GM12878 (cell line): ENCODE measurements at regions not wholly inside any gene's neighbourhood (a gene's known extent, or its start where the extent isn't known, plus 50 kb on each side); places are given as distances from the start of the nearest gene placed in this dataset.

Source experiments
- ATAC-seq: fragments of 200-7000 bp; cut with Tn5 transposase; 3 replicates; pipeline ENCODE4 v1.9.1; 2020; ENCODE audit warnings: mild to moderate bottlenecking, moderate library complexity
- BruUV-seq: library from RNA; stranded (reverse); fragments of 400-500 nt; replicated peaks from 2 replicates; lab custom pipeline; 2021; lab: Mats Ljungman, UMichigan
- CTCF ChIA-PET: fragments of 300-600 bp; sonication (Branson Sonifier 250); formaldehyde crosslinking; extraction: SDS; loops from one replicate; lab custom pipeline; 2021; ENCODE audit warnings: inconsistent platforms; lab: Yijun Ruan, JAX
- POLR2A ChIA-PET: fragments of 350-600 bp; formaldehyde crosslinking; extraction: SDS; loops from one replicate; lab custom pipeline; 2021; ENCODE audit warnings: inconsistent platforms; lab: Charles Lee
- RAD21 ChIA-PET: fragments of 300-600 bp; sonication (Branson Sonifier 250); formaldehyde crosslinking; loops from one replicate; lab custom pipeline; 2023; ENCODE audit warnings: antibody characterized with exemption; ENCODE audit not compliant: unreplicated experiment; lab: Charles Lee
- SMC1A ChIA-PET: fragments of 300-600 bp; sonication (Branson Sonifier 250); formaldehyde crosslinking; loops from one replicate; lab custom pipeline; 2023; ENCODE audit not compliant: unreplicated experiment, uncharacterized antibody; lab: Charles Lee
- DNase-seq: peaks from one replicate; pipeline ENCODE4 v3.0.0-alpha.2; 2011; ENCODE audit warnings: low read depth, low spot score
- FAIRE-seq: peaks from 3 replicates; lab custom pipeline; 2011; peaks lifted over from hg19 to GRCh38; lab: Jason Lieb, UNC
- H2AFZ ChIP-seq: 2 replicates; pipeline ENCODE4 v1.6.0; 2011; ENCODE audit warnings: low read depth, low read length, control low read depth; ENCODE audit not compliant: control insufficient read depth
- H3K27ac ChIP-seq: 2 replicates; pipeline ENCODE4 v1.5.1; 2011; ENCODE audit warnings: control low read depth; ENCODE audit not compliant: control insufficient read depth, insufficient read depth
- H3K27me3 ChIP-seq, 2 experiments: replicated peaks in 1 of 2; 2 replicates each; pipeline versions ENCODE4 v1.6.0 to v1.6.1; 2011; ENCODE audit warnings: low read length in 1 of 2; ENCODE audit not compliant: control insufficient read depth in 2 of 2, insufficient read depth in 2 of 2
- H3K36me3 ChIP-seq, 2 experiments: 2 replicates each; pipeline ENCODE4 v1.5.1; 2011; ENCODE audit warnings: low read length in 1 of 2; ENCODE audit not compliant: control insufficient read depth in 2 of 2, insufficient read depth in 2 of 2
- H3K4me1 ChIP-seq: 2 replicates; pipeline ENCODE4 v1.6.1; 2011; ENCODE audit warnings: mild to moderate bottlenecking, low read length, moderate library complexity, mixed read lengths; ENCODE audit not compliant: control insufficient read depth, insufficient read depth
- H3K4me2 ChIP-seq: 2 replicates; pipeline ENCODE4 v1.6.0; 2011; ENCODE audit warnings: control low read depth; ENCODE audit not compliant: control insufficient read depth, insufficient read depth
- H3K4me3 ChIP-seq: fragments of 200-600 bp; sonication (generic); 2 replicates; pipeline ENCODE4 v1.5.1; 2016
- H3K79me2 ChIP-seq: 2 replicates; pipeline ENCODE4 v1.6.0; 2011; ENCODE audit warnings: low read length; ENCODE audit not compliant: control insufficient read depth, insufficient read depth
- H3K9ac ChIP-seq: 2 replicates; pipeline ENCODE4 v1.8.0; 2011; ENCODE audit warnings: low read length, control low read depth, mixed read lengths; ENCODE audit not compliant: control insufficient read depth, insufficient read depth
- H3K9me3 ChIP-seq: replicated peaks from 3 replicates; pipeline ENCODE4 v1.5.1; 2011; ENCODE audit warnings: mild to moderate bottlenecking, low read length; ENCODE audit not compliant: control insufficient read depth, insufficient read depth
- H4K20me1 ChIP-seq: 2 replicates; pipeline ENCODE4 v1.6.0; 2011; ENCODE audit not compliant: control insufficient read depth, insufficient read depth
- EP300 ChIP-seq, 2 experiments: fragments of 150-350 bp in 1 of 2; IDR thresholded peaks; 2 replicates each; pipeline ENCODE4 v1.6.1; 2011 to 2012; ENCODE audit warnings: low read depth in 2 of 2, low read length in 2 of 2, borderline replicate concordance in 1 of 2, improper control_type of control experiment in 1 of 2, inconsistent platforms in 1 of 2; ENCODE audit not compliant: control insufficient read depth in 1 of 2
- NR2C1 ChIP-seq: fragments of 450-650 bp; IDR thresholded peaks from 2 replicates; pipeline ENCODE4 v1.6.1; 2017; ENCODE audit warnings: antibody characterized with exemption, mild to moderate bottlenecking, moderate library complexity
- PML ChIP-seq: IDR thresholded peaks from 2 replicates; pipeline ENCODE4 v1.6.1; 2012; ENCODE audit warnings: low read length, inconsistent platforms
- SMARCA5 ChIP-seq: fragments of 450-650 bp; IDR thresholded peaks from 2 replicates; pipeline ENCODE4 v1.6.1; 2017; ENCODE audit warnings: mild to moderate bottlenecking
- SREBF2 ChIP-seq: IDR thresholded peaks from 2 replicates; pipeline ENCODE4 v1.6.1; 2012; ENCODE audit warnings: mild to moderate bottlenecking, low read length
- WGBS: methylation state at CpG from one replicate; pipeline ENCODE4 v1.1.6; 2016; ENCODE audit warnings: low lambda C conversion rate; ENCODE audit not compliant: insufficient replicate concordance, insufficient coverage; ENCODE audit errors: missing lambda C conversion rate; 5-methylcytosine and 5-hydroxymethylcytosine counted together
- in situ Hi-C: fragments of 300-500 bp; cut with MboI; formaldehyde crosslinking; loops from 9 replicates; pipeline ENCODE4 v1.14.3; 2018; ENCODE audit warnings: mixed read lengths
- intact Hi-C: fragments of 100-400 bp; cut with micrococcal nuclease; formaldehyde crosslinking; loops from one replicate; pipeline ENCODE4 v1.14.2; 2022; ENCODE audit not compliant: unreplicated experiment
- TF ChIP-seq, protein P1 (sequence below): fragments of 450-650 bp; IDR thresholded peaks from 2 replicates; pipeline ENCODE4 v1.6.1; 2017; ENCODE audit warnings: mild to moderate bottlenecking
- TF ChIP-seq, protein P2 (sequence below): IDR thresholded peaks from 2 replicates; pipeline ENCODE4 v1.6.1; 2012; ENCODE audit warnings: low read depth, low read length, improper control_type of control experiment
- TF ChIP-seq, protein P3 (sequence below): IDR thresholded peaks from 2 replicates; pipeline ENCODE4 v1.6.1; 2011; ENCODE audit warnings: low read depth, low read length, improper control_type of control experiment, borderline replicate concordance
- TF ChIP-seq, protein P4 (sequence below): fragments of 450-650 bp; formaldehyde crosslinking; IDR thresholded peaks from 2 replicates; pipeline ENCODE4 v1.5.0; 2022; ENCODE audit warnings: mild to moderate bottlenecking, missing genetic modification characterization
- TF ChIP-seq, protein P5 (sequence below): IDR thresholded peaks from 2 replicates; pipeline ENCODE4 v1.6.1; 2012; ENCODE audit warnings: improper control_type of control experiment, low read depth, low read length; ENCODE audit not compliant: insufficient replicate concordance

DNA sequence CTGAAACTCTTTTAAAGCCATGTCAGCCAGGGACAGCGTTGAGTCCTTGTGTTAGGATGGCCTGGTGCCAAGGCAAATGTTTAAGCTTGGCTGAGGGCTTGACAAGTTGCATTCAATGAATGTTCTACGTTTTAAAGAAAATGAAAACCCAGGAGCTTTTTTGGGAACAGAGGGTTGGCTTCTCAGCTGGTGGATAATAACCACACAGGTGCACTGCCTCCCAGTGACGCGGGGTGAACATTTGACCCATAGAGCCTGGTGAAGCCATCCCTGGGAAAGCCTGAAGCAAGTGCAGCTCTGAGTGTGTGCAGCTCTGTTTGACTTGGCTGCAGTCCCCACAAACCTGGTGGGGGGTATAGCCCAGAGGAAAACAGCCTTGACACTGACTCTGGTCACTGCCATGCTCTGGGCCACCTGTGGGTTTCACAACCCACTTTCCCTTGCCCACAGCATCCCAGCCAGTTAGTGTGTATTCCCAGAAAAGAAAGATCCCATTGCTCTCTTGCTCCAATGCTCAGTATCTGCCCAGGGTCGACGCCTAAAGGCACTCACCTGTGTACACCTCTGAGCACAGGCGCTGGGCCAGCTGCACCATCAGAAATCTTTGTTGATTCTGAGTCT lies 874.9 kb downstream of the RNF144A start:
- SMC1A ChIA-PET, result interaction anchor here (1.1 to 1.2 kb wide), 3 partner anchors 10 to 19 kb away, joined by 3 to 4 read pairs (median 3); no protein-coding TSS in a partner anchor
- FAIRE-seq, result no peak
- RAD21 ChIA-PET, result no interaction called here
- no peak for TF ChIP-seq NR2C1
- TF ChIP-seq PML, result no peak
- no peak for TF ChIP-seq EP300 (IDR thresholded peaks at IDR 0.05; ENCODE audit: borderline replicate concordance in 1 of 2, control insufficient read depth in 1 of 2, low read depth in 2 of 2, low read length in 2 of 2)
- TF ChIP-seq, protein P1, sequence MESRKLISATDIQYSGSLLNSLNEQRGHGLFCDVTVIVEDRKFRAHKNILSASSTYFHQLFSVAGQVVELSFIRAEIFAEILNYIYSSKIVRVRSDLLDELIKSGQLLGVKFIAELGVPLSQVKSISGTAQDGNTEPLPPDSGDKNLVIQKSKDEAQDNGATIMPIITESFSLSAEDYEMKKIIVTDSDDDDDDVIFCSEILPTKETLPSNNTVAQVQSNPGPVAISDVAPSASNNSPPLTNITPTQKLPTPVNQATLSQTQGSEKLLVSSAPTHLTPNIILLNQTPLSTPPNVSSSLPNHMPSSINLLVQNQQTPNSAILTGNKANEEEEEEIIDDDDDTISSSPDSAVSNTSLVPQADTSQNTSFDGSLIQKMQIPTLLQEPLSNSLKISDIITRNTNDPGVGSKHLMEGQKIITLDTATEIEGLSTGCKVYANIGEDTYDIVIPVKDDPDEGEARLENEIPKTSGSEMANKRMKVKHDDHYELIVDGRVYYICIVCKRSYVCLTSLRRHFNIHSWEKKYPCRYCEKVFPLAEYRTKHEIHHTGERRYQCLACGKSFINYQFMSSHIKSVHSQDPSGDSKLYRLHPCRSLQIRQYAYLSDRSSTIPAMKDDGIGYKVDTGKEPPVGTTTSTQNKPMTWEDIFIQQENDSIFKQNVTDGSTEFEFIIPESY, result no peak
- TF ChIP-seq, protein P2, sequence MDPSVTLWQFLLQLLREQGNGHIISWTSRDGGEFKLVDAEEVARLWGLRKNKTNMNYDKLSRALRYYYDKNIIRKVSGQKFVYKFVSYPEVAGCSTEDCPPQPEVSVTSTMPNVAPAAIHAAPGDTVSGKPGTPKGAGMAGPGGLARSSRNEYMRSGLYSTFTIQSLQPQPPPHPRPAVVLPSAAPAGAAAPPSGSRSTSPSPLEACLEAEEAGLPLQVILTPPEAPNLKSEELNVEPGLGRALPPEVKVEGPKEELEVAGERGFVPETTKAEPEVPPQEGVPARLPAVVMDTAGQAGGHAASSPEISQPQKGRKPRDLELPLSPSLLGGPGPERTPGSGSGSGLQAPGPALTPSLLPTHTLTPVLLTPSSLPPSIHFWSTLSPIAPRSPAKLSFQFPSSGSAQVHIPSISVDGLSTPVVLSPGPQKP, result no peak
- TF ChIP-seq, protein P3, sequence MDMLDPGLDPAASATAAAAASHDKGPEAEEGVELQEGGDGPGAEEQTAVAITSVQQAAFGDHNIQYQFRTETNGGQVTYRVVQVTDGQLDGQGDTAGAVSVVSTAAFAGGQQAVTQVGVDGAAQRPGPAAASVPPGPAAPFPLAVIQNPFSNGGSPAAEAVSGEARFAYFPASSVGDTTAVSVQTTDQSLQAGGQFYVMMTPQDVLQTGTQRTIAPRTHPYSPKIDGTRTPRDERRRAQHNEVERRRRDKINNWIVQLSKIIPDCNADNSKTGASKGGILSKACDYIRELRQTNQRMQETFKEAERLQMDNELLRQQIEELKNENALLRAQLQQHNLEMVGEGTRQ, result no peak
- TF ChIP-seq, protein P4, sequence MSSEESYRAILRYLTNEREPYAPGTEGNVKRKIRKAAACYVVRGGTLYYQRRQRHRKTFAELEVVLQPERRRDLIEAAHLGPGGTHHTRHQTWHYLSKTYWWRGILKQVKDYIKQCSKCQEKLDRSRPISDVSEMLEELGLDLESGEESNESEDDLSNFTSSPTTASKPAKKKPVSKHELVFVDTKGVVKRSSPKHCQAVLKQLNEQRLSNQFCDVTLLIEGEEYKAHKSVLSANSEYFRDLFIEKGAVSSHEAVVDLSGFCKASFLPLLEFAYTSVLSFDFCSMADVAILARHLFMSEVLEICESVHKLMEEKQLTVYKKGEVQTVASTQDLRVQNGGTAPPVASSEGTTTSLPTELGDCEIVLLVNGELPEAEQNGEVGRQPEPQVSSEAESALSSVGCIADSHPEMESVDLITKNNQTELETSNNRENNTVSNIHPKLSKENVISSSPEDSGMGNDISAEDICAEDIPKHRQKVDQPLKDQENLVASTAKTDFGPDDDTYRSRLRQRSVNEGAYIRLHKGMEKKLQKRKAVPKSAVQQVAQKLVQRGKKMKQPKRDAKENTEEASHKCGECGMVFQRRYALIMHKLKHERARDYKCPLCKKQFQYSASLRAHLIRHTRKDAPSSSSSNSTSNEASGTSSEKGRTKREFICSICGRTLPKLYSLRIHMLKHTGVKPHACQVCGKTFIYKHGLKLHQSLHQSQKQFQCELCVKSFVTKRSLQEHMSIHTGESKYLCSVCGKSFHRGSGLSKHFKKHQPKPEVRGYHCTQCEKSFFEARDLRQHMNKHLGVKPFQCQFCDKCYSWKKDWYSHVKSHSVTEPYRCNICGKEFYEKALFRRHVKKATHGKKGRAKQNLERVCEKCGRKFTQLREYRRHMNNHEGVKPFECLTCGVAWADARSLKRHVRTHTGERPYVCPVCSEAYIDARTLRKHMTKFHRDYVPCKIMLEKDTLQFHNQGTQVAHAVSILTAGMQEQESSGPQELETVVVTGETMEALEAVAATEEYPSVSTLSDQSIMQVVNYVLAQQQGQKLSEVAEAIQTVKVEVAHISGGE (CRISPR knock-in tag), result no peak
- TF ChIP-seq SMARCA5, result no peak
- TF ChIP-seq, protein P5, sequence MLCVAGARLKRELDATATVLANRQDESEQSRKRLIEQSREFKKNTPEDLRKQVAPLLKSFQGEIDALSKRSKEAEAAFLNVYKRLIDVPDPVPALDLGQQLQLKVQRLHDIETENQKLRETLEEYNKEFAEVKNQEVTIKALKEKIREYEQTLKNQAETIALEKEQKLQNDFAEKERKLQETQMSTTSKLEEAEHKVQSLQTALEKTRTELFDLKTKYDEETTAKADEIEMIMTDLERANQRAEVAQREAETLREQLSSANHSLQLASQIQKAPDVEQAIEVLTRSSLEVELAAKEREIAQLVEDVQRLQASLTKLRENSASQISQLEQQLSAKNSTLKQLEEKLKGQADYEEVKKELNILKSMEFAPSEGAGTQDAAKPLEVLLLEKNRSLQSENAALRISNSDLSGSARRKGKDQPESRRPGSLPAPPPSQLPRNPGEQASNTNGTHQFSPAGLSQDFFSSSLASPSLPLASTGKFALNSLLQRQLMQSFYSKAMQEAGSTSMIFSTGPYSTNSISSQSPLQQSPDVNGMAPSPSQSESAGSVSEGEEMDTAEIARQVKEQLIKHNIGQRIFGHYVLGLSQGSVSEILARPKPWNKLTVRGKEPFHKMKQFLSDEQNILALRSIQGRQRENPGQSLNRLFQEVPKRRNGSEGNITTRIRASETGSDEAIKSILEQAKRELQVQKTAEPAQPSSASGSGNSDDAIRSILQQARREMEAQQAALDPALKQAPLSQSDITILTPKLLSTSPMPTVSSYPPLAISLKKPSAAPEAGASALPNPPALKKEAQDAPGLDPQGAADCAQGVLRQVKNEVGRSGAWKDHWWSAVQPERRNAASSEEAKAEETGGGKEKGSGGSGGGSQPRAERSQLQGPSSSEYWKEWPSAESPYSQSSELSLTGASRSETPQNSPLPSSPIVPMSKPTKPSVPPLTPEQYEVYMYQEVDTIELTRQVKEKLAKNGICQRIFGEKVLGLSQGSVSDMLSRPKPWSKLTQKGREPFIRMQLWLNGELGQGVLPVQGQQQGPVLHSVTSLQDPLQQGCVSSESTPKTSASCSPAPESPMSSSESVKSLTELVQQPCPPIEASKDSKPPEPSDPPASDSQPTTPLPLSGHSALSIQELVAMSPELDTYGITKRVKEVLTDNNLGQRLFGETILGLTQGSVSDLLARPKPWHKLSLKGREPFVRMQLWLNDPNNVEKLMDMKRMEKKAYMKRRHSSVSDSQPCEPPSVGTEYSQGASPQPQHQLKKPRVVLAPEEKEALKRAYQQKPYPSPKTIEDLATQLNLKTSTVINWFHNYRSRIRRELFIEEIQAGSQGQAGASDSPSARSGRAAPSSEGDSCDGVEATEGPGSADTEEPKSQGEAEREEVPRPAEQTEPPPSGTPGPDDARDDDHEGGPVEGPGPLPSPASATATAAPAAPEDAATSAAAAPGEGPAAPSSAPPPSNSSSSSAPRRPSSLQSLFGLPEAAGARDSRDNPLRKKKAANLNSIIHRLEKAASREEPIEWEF, result no peak
- TF ChIP-seq SREBF2, result no peak

More for the DNA sequence above, 874.9 kb downstream of the RNF144A start:
- no peaks in the 10 kb centered on the region for H3K36me3 ChIP-seq
- H3K4me1 ChIP-seq, result no peaks in the 10 kb centered on the region
- H3K79me2 ChIP-seq, result no peaks in the 10 kb centered on the region
- 0% methylated on average over 7 of the region's 7 CpGs for WGBS
- ChIA-PET POLR2A (no interaction called here), CTCF (interaction anchor here (0.7 kb wide), 1 partner anchor 28 kb away, joined by 3 read pairs; no protein-coding TSS in a partner anchor)
- H3K4me3 ChIP-seq, result no peak overlapping the region
- H3K9me3 ChIP-seq, result peaks cover 3% of the 10 kb centered on the region; the same call in 1 of the 3 replicates
- no peak overlapping the region for H3K4me2 ChIP-seq
- no TSS peak for BruUV-seq
- in situ Hi-C loops, result no loop called here
- no peak overlapping the region for H2AFZ ChIP-seq
- no peak for ATAC-seq
- intact Hi-C loops, result no loop called here
- H4K20me1 ChIP-seq, result no peaks in the 10 kb centered on the region
- H3K27ac ChIP-seq, result no peak overlapping the region
- no peak for DNase-seq
- H3K27me3 ChIP-seq, result no peaks in the 10 kb centered on the region
- no peak overlapping the region for H3K9ac ChIP-seq
